Heart left ventricle (tissue), 16 donors: ENCODE measurements at regions not wholly inside any gene's neighbourhood (a gene's known extent, or its start where the extent isn't known, plus 50 kb on each side); places are given as distances from the start of the nearest gene placed in this dataset.

Experiments used
- ATAC-seq, 4 donors: fragments of 200-7000 bp; cut with Tn5 transposase; one replicate each; pipeline ENCODE4 v1.9.1; 2020 to 2022; ENCODE audit warnings: moderate library complexity in 4 of 4, mild to moderate bottlenecking in 3 of 4, moderate number of reproducible peaks in 1 of 4
- DNase-seq, 5 donors: peaks; one replicate each; pipeline ENCODE4 v3.0.0-alpha.2; 2020
- H3K27ac ChIP-seq, 12 donors: fragments of 200-600 bp; sonication (generic) in 4 of 12; one replicate each; pipeline versions ENCODE4 v1.5.0 to v1.8.0; 2016 to 2022; ENCODE audit warnings: mild to moderate bottlenecking in 2 of 12
- H3K27me3 ChIP-seq, 9 donors: fragments of 200-600 bp; sonication (generic) in 2 of 9; one replicate each; pipeline versions ENCODE4 v1.5.1 to v1.8.0; 2016 to 2022; ENCODE audit warnings: mild to moderate bottlenecking in 3 of 9
- H3K36me3 ChIP-seq, 9 donors: fragments of 200-600 bp; sonication (generic) in 2 of 9; one replicate each; pipeline versions ENCODE4 v1.5.0 to v1.8.0; 2018 to 2022; ENCODE audit warnings: mild to moderate bottlenecking in 2 of 9
- H3K4me1 ChIP-seq, 12 donors: fragments of 200-600 bp; sonication (generic) in 4 of 12; one replicate each; pipeline versions ENCODE4 v1.5.0 to v1.8.0; 2016 to 2022; ENCODE audit warnings: mild to moderate bottlenecking in 3 of 12
- H3K4me3 ChIP-seq, 12 donors: fragments of 200-600 bp; sonication (generic) in 4 of 12; one replicate each; pipeline versions ENCODE4 v1.5.0 to v1.8.0; 2017 to 2022; ENCODE audit warnings: mild to moderate bottlenecking in 9 of 12, moderate library complexity in 4 of 12
- H3K9me3 ChIP-seq, 12 donors: fragments of 200-600 bp; sonication (generic) in 4 of 12; one replicate each; pipeline versions ENCODE4 v1.5.0 to v1.8.0; 2016 to 2022; ENCODE audit warnings: mild to moderate bottlenecking in 1 of 12
- CTCF ChIP-seq, 12 donors: fragments of 200-600 bp; sonication (generic) in 4 of 12; IDR thresholded peaks; one replicate each; pipeline versions ENCODE4 v1.5.0 to v1.8.0; 2018 to 2022; ENCODE audit warnings: antibody characterized with exemption in 12 of 12, mild to moderate bottlenecking in 5 of 12
- POLR2A ChIP-seq, 2 donors: fragments of 450-650 bp; IDR thresholded peaks; one replicate each; pipeline ENCODE4 v1.6.1; 2017; ENCODE audit warnings: antibody characterized with exemption in 2 of 2, mild to moderate bottlenecking in 2 of 2, moderate library complexity in 2 of 2
- WGBS, 4 donors: extraction: QIAGEN DNeasy Blood & Tissue Kit in 2 of 4; methylation state at CpG; one replicate each; pipeline versions ENCODE4 v1.1.5 to v1.1.7; 2013 to 2018; 5-methylcytosine and 5-hydroxymethylcytosine counted together
- intact Hi-C, 10 donors: fragments of 100-400 bp; cut with DNase I; formaldehyde crosslinking; loops; one replicate each; pipeline versions ENCODE4 v1.11.1 to v1.14.2; 2022
- donor health status: ischemic (EF 13 %, LVEDD 7.1; RV severe dilation, severe dysfunction).
- donor health status: healthy with polysubstance abuse.
- donor health status: DM: no; HTN: yes; CAD: no.
- donor health status: DM: no; HTN: no; CAD: no.
- donor health status: ischemic (EF 25% LVEDD 6.9; RV normal size, moderate dysfunction).
- donor health status: ischemic (EF 25% LVEDD 5.7; RV mildly dilated, moderate dysfunction).
- donor health status: healthy.
- donor health status: DM: yes; HTN: yes; CAD: no.
- donor health status: ischemic (EF 35%, LVEDD 5.7; RV mildly dilated, moderate dysfunction).
- donor health status: nonischemic (EF 11% LVEDD 7.7; RV severe dilation, severe dysfunction).
- donor health status: DM: yes; HTN: yes; CAD: no.
- donor health status: PGD.
- donor health status: ischemic (EF 29% LVEDD 5.4; RV normal size, mild dysfunction).
- donor health status: nonischemic (EF 23%, LVEDD 6.1; RV moderate dilation, normal function).

GRCh38 chr3:152175528-152175889, 93.2 kb upstream of the MBNL1 start:
- H3K9me3 ChIP-seq: peaks cover 0 to 9% (median 0%) of the 10 kb centered on the region in 12 donors
- DNase-seq (no peak), ATAC-seq (no peak)
- peaks cover 0 to 7% (median 0%) of the 10 kb centered on the region in 12 donors for H3K4me1 ChIP-seq
- H3K27ac ChIP-seq: no peak overlapping the region
- H3K27me3 ChIP-seq: no peaks in the 10 kb centered on the region
- 83 to 87% (median 87%) methylated on average over 2 of the region's 2 CpGs for WGBS, 4 donors
- intact Hi-C loops: no loop called here
- H3K36me3 ChIP-seq: no peaks in the 10 kb centered on the region
- TF ChIP-seq CTCF (IDR thresholded peaks at IDR 0.05) (no peak), POLR2A (IDR thresholded peaks at IDR 0.05) (no peak)
- no peak overlapping the region for H3K4me3 ChIP-seq

GRCh38 chr3:152176241-152176640, 92.5 kb upstream of the MBNL1 start:
- peaks cover 0 to 2% (median 0%) of the 10 kb centered on the region in 12 donors for H3K9me3 ChIP-seq
- no peak overlapping the region for H3K4me3 ChIP-seq
- 75 to 87% (median 83%) methylated on average over 2 of the region's 2 CpGs for WGBS, 4 donors
- intact Hi-C loops: no loop called here
- ATAC-seq (no peak), DNase-seq (no peak)
- no peaks in the 10 kb centered on the region for H3K36me3 ChIP-seq
- H3K27ac ChIP-seq: no peak overlapping the region
- H3K4me1 ChIP-seq: peaks cover 0 to 7% (median 0%) of the 10 kb centered on the region in 12 donors
- no peaks in the 10 kb centered on the region for H3K27me3 ChIP-seq
- no peak for TF ChIP-seq CTCF (IDR thresholded peaks at IDR 0.05)
- no peak for TF ChIP-seq POLR2A (IDR thresholded peaks at IDR 0.05)

GRCh38 chr3:152176998-152177397, 91.7 kb upstream of the MBNL1 start:
- DNase-seq (no peak), ATAC-seq (no peak)
- H3K4me1 ChIP-seq: peaks cover 0 to 7% (median 0%) of the 10 kb centered on the region in 12 donors
- H3K36me3 ChIP-seq: no peaks in the 10 kb centered on the region
- H3K27ac ChIP-seq: no peak overlapping the region
- H3K4me3 ChIP-seq: no peak overlapping the region
- H3K9me3 ChIP-seq: no peaks in the 10 kb centered on the region
- H3K27me3 ChIP-seq: no peaks in the 10 kb centered on the region
- TF ChIP-seq CTCF (IDR thresholded peaks at IDR 0.05): no peak
- no peak for TF ChIP-seq POLR2A (IDR thresholded peaks at IDR 0.05)
- intact Hi-C loops: no loop called here
- 76 to 87% (median 81%) methylated on average over 1 of the region's 1 CpG for WGBS, 4 donors

GRCh38 chr3:152177757-152178156, 91.0 kb upstream of the MBNL1 start:
- no peaks in the 10 kb centered on the region for H3K9me3 ChIP-seq
- no peak for DNase-seq
- intact Hi-C loops: no loop called here
- peaks cover 0 to 7% (median 0%) of the 10 kb centered on the region in 12 donors for H3K4me1 ChIP-seq
- H3K36me3 ChIP-seq: no peaks in the 10 kb centered on the region
- WGBS, 4 donors: 96 to 100% (median 97%) methylated on average over 1 of the region's 1 CpG
- H3K27me3 ChIP-seq: no peaks in the 10 kb centered on the region
- no peak overlapping the region for H3K27ac ChIP-seq
- H3K4me3 ChIP-seq: no peak overlapping the region
- ATAC-seq: no peak
- TF ChIP-seq POLR2A (IDR thresholded peaks at IDR 0.05) (no peak), CTCF (IDR thresholded peaks at IDR 0.05) (no peak)
